H9 (cell line): ENCODE measurements at regions not wholly inside any gene's neighbourhood (a gene's known extent, or its start where the extent isn't known, plus 50 kb on each side); places are given as distances from the start of the nearest gene placed in this dataset.

Experiments
- DNase-seq: peaks from one replicate; pipeline ENCODE4 v3.0.0-alpha.2; 2017
- H2AFZ ChIP-seq: one replicate; pipeline ENCODE4 v1.6.1; 2013; ENCODE audit warnings: mild to moderate bottlenecking, low read length, control low read depth, moderate library complexity
- H2AK5ac ChIP-seq: 2 replicates; pipeline ENCODE4 v1.6.1; 2013; ENCODE audit warnings: low read length, control low read depth, mixed read lengths; ENCODE audit not compliant: insufficient read length
- H2BK120ac ChIP-seq: one replicate; pipeline ENCODE4 v1.6.1; 2013; ENCODE audit warnings: low read depth, mild to moderate bottlenecking, low read length, control low read depth, inconsistent platforms; ENCODE audit not compliant: poor library complexity, severe bottlenecking
- H2BK12ac ChIP-seq: 2 replicates; pipeline ENCODE4 v1.6.1; 2013; ENCODE audit warnings: low read length, control low read depth, mixed read lengths, low read depth; ENCODE audit not compliant: insufficient read length
- H2BK15ac ChIP-seq: 2 replicates; pipeline ENCODE4 v1.6.1; 2013; ENCODE audit warnings: low read depth, low read length, control low read depth
- H2BK20ac ChIP-seq: one replicate; pipeline ENCODE4 v1.6.1; 2013; ENCODE audit warnings: low read depth, mild to moderate bottlenecking, low read length, control low read depth, inconsistent platforms; ENCODE audit not compliant: poor library complexity, severe bottlenecking
- H2BK5ac ChIP-seq: 2 replicates; pipeline ENCODE4 v1.6.1; 2013; ENCODE audit warnings: low read length, control low read depth, mixed read lengths; ENCODE audit not compliant: insufficient read length
- H3K14ac ChIP-seq: 2 replicates; pipeline ENCODE4 v1.6.1; 2013; ENCODE audit warnings: low read length, control low read depth; ENCODE audit not compliant: insufficient read depth
- H3K18ac ChIP-seq: 2 replicates; pipeline ENCODE4 v1.6.1; 2013; ENCODE audit warnings: low read depth, mild to moderate bottlenecking, mixed read lengths, low read length, control low read depth; ENCODE audit not compliant: insufficient read length
- H3K23ac ChIP-seq: 2 replicates; pipeline ENCODE4 v1.6.1; 2013; ENCODE audit warnings: low read length, control low read depth, mixed read lengths, low read depth; ENCODE audit not compliant: insufficient read length
- H3K23me2 ChIP-seq: 2 replicates; pipeline ENCODE4 v1.6.1; 2013; ENCODE audit warnings: low read depth, mild to moderate bottlenecking, mixed read lengths, low read length, control low read depth; ENCODE audit not compliant: insufficient read length, poor library complexity, severe bottlenecking
- H3K27ac ChIP-seq: 2 replicates; pipeline ENCODE4 v1.5.1; 2013; ENCODE audit warnings: low read length, control low read depth, mixed read lengths, low read depth; ENCODE audit not compliant: insufficient read length
- H3K27me3 ChIP-seq: 2 replicates; pipeline ENCODE4 v1.6.1; 2013; ENCODE audit warnings: low read length, control low read depth, inconsistent platforms; ENCODE audit not compliant: insufficient read depth
- H3K4ac ChIP-seq: 2 replicates; pipeline ENCODE4 v1.6.1; 2013; ENCODE audit warnings: low read depth, mild to moderate bottlenecking, control low read depth, inconsistent platforms, low read length, moderate library complexity
- H3K4me1 ChIP-seq: 2 replicates; pipeline ENCODE4 v1.6.1; 2013; ENCODE audit warnings: low read length, control low read depth, inconsistent platforms; ENCODE audit not compliant: insufficient read depth
- H3K4me2 ChIP-seq: 2 replicates; pipeline ENCODE4 v1.6.1; 2013; ENCODE audit warnings: low read length, control low read depth, mixed read lengths; ENCODE audit not compliant: insufficient read length, insufficient read depth
- H3K56ac ChIP-seq: 2 replicates; pipeline ENCODE4 v1.6.1; 2013; ENCODE audit warnings: low read depth, mild to moderate bottlenecking, mixed read lengths, low read length, control low read depth; ENCODE audit not compliant: insufficient read length
- H3K79me1 ChIP-seq: 2 replicates; pipeline ENCODE4 v1.6.1; 2013; ENCODE audit warnings: low read depth, mild to moderate bottlenecking, moderate library complexity, low read length, control low read depth, inconsistent platforms; ENCODE audit not compliant: insufficient read depth, poor library complexity, severe bottlenecking
- H3K79me2 ChIP-seq: 2 replicates; pipeline ENCODE4 v1.6.1; 2013; ENCODE audit warnings: low read length, control low read depth, inconsistent platforms; ENCODE audit not compliant: insufficient read depth
- H3K9ac ChIP-seq: 2 replicates; pipeline ENCODE4 v1.6.1; 2013; ENCODE audit warnings: low read length, control low read depth, mixed read lengths; ENCODE audit not compliant: insufficient read length; ENCODE audit errors: extremely low read depth
- H3K9me3 ChIP-seq: one replicate; pipeline ENCODE4 v1.6.1; 2013; ENCODE audit warnings: low read depth, low read length, inconsistent platforms; ENCODE audit not compliant: control insufficient read depth
- H3T11ph ChIP-seq: one replicate; pipeline ENCODE4 v1.6.1; 2013; ENCODE audit warnings: mild to moderate bottlenecking, low read length, control low read depth, inconsistent platforms
- H4K20me1 ChIP-seq: one replicate; pipeline ENCODE4 v1.6.1; 2013; ENCODE audit not compliant: control insufficient read depth, insufficient read length, insufficient read depth
- H4K5ac ChIP-seq: 2 replicates; pipeline ENCODE4 v1.6.1; 2013; ENCODE audit warnings: low read depth, mild to moderate bottlenecking, mixed read lengths, low read length, control low read depth; ENCODE audit not compliant: insufficient read length
- H4K8ac ChIP-seq: replicated peaks from 2 replicates; pipeline ENCODE4 v1.6.1; 2013; ENCODE audit warnings: low read length, control low read depth, mixed read lengths, low read depth; ENCODE audit not compliant: insufficient read length
- H4K91ac ChIP-seq: 2 replicates; pipeline ENCODE4 v1.6.1; 2013; ENCODE audit warnings: low read depth, mild to moderate bottlenecking, moderate library complexity, mixed read lengths, low read length, control low read depth; ENCODE audit not compliant: insufficient read length
- H3K27ac Mint-ChIP-seq, 3 experiments: 2 replicates in 2 of 3; 3 replicates in 1 of 3; pipeline ENCODE4 v1.8.0; 2020 to 2021; ENCODE audit warnings: mixed read lengths in 3 of 3, mild to moderate bottlenecking in 1 of 3, moderate library complexity in 1 of 3
- H3K27me3 Mint-ChIP-seq: 2 replicates; pipeline ENCODE4 v1.8.0; 2021; ENCODE audit warnings: low read depth, mild to moderate bottlenecking, moderate library complexity, mixed read lengths
- H3K36me3 Mint-ChIP-seq, 3 experiments: 2 replicates in 2 of 3; 3 replicates in 1 of 3; pipeline ENCODE4 v1.8.0; 2020 to 2021; ENCODE audit warnings: low read depth in 3 of 3, mixed read lengths in 3 of 3; ENCODE audit not compliant: insufficient read depth in 1 of 3
- H3K4me1 Mint-ChIP-seq, 2 experiments: 2 replicates each; pipeline ENCODE4 v1.8.0; 2020; ENCODE audit warnings: mixed read lengths in 2 of 2
- H3K4me3 Mint-ChIP-seq, 2 experiments: 2 replicates in 1 of 2; 3 replicates in 1 of 2; pipeline ENCODE4 v1.8.0; 2020 to 2021; ENCODE audit warnings: mild to moderate bottlenecking in 2 of 2, mixed read lengths in 2 of 2, moderate library complexity in 1 of 2
- H3K9me3 Mint-ChIP-seq, 2 experiments: 2 replicates in 1 of 2; 3 replicates in 1 of 2; pipeline ENCODE4 v1.8.0; 2020; ENCODE audit warnings: mild to moderate bottlenecking in 2 of 2, mixed read lengths in 2 of 2, moderate library complexity in 1 of 2
- CTCF ChIP-seq: fragments of 200-600 bp; sonication (generic); conservative IDR thresholded peaks from 3 replicates; pipeline ENCODE4 v1.8.0; 2021; ENCODE audit warnings: antibody characterized with exemption, mild to moderate bottlenecking
- WGBS: extraction: QIAGEN DNeasy Blood & Tissue Kit; methylation state at CpG from one replicate; pipeline ENCODE4 v1.1.7; 2013; ENCODE audit warnings: missing lambda C conversion rate, low lambda C conversion rate, mixed read lengths; ENCODE audit not compliant: insufficient read length; ENCODE audit errors: extremely low coverage; 5-methylcytosine and 5-hydroxymethylcytosine counted together

GRCh38 chr3:66856533-66856932 is 141.6 kb upstream of the KBTBD8 start:
- no peak overlapping the region for H3T11ph ChIP-seq
- H3K4me2 ChIP-seq, result no peak overlapping the region
- H2BK120ac ChIP-seq, result no peak overlapping the region
- H3K27ac ChIP-seq, result no peak overlapping the region
- H3K23ac ChIP-seq, result no peak overlapping the region
- H3K23me2 ChIP-seq, result no peaks in the 10 kb centered on the region
- Mint-ChIP-seq H3K27me3 (peaks cover 7% of the 10 kb centered on the region), H3K36me3 (peaks cover 0 to 3% (median 0%) of the 10 kb centered on the region in 3 experiments; a peak in 2 of 7 replicates), H3K9me3 (peaks cover 0 to 6% of the 10 kb centered on the region in 2 experiments; a peak in 2 of 5 replicates), H3K27ac (no peak overlapping the region), H3K4me1 (peaks cover 27 to 31% of the 10 kb centered on the region in 2 experiments), H3K4me3 (no peak overlapping the region)
- H4K5ac ChIP-seq, result no peak overlapping the region
- H4K8ac ChIP-seq, result no peak overlapping the region
- H4K20me1 ChIP-seq, result no peaks in the 10 kb centered on the region
- no peak for DNase-seq
- TF ChIP-seq CTCF, result no peak
- no peak overlapping the region for H3K14ac ChIP-seq
- H3K4ac ChIP-seq, result no peak overlapping the region
- no peak overlapping the region for H3K56ac ChIP-seq
- WGBS, result no CpG with 5 or more reads among the region's 8 CpGs
- no peaks in the 10 kb centered on the region for H3K9me3 ChIP-seq
- no peak overlapping the region for H3K18ac ChIP-seq
- no peaks in the 10 kb centered on the region for H3K27me3 ChIP-seq
- H2AK5ac ChIP-seq, result no peak overlapping the region
- no peak overlapping the region for H3K9ac ChIP-seq
- H3K79me2 ChIP-seq, result no peaks in the 10 kb centered on the region
- no peaks in the 10 kb centered on the region; the same call in 1 of the 2 replicates for H3K4me1 ChIP-seq
- H2BK12ac ChIP-seq, result no peak overlapping the region
- no peak overlapping the region for H2BK20ac ChIP-seq
- H2BK5ac ChIP-seq, result no peak overlapping the region
- H2BK15ac ChIP-seq, result no peak overlapping the region
- no peak overlapping the region for H2AFZ ChIP-seq
- no peaks in the 10 kb centered on the region for H3K79me1 ChIP-seq
- H4K91ac ChIP-seq, result no peak overlapping the region
